ENCODE measurements at regions not wholly inside any gene's neighbourhood (a gene's known extent, or its start where the extent isn't known, plus 50 kb on each side); places are given as distances from the start of the nearest gene placed in this dataset.

DNA sequence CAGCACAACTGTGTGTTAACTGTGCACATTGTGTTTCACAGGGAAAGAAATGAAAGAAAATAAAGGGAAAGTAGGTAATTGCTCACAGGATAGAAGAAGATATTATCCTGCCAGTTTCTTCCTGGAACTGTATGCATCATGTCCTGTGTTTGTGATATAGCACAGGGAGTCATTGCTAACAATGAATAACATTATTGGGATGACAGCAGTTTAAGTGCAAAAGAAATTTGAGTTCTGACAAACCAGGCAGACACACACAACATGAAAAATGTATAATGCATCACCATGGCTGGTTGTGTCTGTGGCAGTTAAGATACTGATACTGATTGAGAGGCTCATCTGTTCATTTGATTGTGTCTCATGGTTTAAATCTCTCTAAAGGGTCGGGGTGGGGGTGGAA, 145.4 kb downstream of the SPATA31D1 start:
- no peaks in the 10 kb centered on the region for H3K9me2 ChIP-seq (ENCODE audit: insufficient read depth)
- TF ChIP-seq, protein P1, sequence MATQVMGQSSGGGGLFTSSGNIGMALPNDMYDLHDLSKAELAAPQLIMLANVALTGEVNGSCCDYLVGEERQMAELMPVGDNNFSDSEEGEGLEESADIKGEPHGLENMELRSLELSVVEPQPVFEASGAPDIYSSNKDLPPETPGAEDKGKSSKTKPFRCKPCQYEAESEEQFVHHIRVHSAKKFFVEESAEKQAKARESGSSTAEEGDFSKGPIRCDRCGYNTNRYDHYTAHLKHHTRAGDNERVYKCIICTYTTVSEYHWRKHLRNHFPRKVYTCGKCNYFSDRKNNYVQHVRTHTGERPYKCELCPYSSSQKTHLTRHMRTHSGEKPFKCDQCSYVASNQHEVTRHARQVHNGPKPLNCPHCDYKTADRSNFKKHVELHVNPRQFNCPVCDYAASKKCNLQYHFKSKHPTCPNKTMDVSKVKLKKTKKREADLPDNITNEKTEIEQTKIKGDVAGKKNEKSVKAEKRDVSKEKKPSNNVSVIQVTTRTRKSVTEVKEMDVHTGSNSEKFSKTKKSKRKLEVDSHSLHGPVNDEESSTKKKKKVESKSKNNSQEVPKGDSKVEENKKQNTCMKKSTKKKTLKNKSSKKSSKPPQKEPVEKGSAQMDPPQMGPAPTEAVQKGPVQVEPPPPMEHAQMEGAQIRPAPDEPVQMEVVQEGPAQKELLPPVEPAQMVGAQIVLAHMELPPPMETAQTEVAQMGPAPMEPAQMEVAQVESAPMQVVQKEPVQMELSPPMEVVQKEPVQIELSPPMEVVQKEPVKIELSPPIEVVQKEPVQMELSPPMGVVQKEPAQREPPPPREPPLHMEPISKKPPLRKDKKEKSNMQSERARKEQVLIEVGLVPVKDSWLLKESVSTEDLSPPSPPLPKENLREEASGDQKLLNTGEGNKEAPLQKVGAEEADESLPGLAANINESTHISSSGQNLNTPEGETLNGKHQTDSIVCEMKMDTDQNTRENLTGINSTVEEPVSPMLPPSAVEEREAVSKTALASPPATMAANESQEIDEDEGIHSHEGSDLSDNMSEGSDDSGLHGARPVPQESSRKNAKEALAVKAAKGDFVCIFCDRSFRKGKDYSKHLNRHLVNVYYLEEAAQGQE (IDR thresholded peaks at IDR 0.05; ENCODE audit: low read depth), result no peak
- no peak for TF ChIP-seq POLR2AphosphoS5 (IDR thresholded peaks at IDR 0.05; ENCODE audit: low read depth, low read length)
- TF ChIP-seq YY1 (IDR thresholded peaks at IDR 0.05; ENCODE audit: extremely low read depth, insufficient replicate concordance, low read depth, low read length), result no peak
- TF ChIP-seq EZH2 (IDR thresholded peaks at IDR 0.05), result no peak
- TF ChIP-seq SP1 (IDR thresholded peaks at IDR 0.05; ENCODE audit: low read depth), result no peak
- no peak for TF ChIP-seq CEBPB (IDR thresholded peaks at IDR 0.05; ENCODE audit: low read depth)
- TF ChIP-seq RAD21 (IDR thresholded peaks at IDR 0.05; ENCODE audit: low read depth), result no peak
- TF ChIP-seq ZNF274 (IDR thresholded peaks at IDR 0.05; ENCODE audit: low read depth, low read length), result no peak
- TF ChIP-seq EZH2phosphoT487 (IDR thresholded peaks at IDR 0.05; ENCODE audit: borderline replicate concordance), result no peak
- no peaks in the 10 kb centered on the region for H3K4me1 ChIP-seq (ENCODE audit: control insufficient read depth in 1 of 2, insufficient read depth in 2 of 2, low read length in 2 of 2)
- ATAC-seq (no peak), DNase-seq (ENCODE audit: low read depth, low spot score) (no peak)
- no peak overlapping the region for H3K27ac ChIP-seq (ENCODE audit: low read depth, low read length)
- ChIA-PET POLR2A (no interaction called here), RAD21 (ENCODE audit: low non-redundant PET in 1 of 2, low total read pairs in 2 of 2, uncharacterized antibody in 2 of 2, unreplicated experiment in 2 of 2) (no interaction called here), CTCF (no interaction called here)
- H3K27me3 ChIP-seq (ENCODE audit: insufficient read depth, low read length), result no peaks in the 10 kb centered on the region
- BruUV-seq (replicated peaks), result no TSS peak
- no peak overlapping the region for H2AFZ ChIP-seq (ENCODE audit: low read depth, low read length, poor library complexity, severe bottlenecking)
- no peaks in the 10 kb centered on the region for H4K20me1 ChIP-seq (ENCODE audit: insufficient read depth)
- H3K9ac ChIP-seq (ENCODE audit: low read length), result no peak overlapping the region
- H3K9me3 ChIP-seq (ENCODE audit: control insufficient read depth in 1 of 2, insufficient read depth in 1 of 2, low read depth in 1 of 2, low read length in 2 of 2), result no peaks in the 10 kb centered on the region
- no peaks in the 10 kb centered on the region for H3K79me2 ChIP-seq (ENCODE audit: insufficient read depth, low read length)
- H3K4me3 ChIP-seq (replicated peaks in 1 of 2; ENCODE audit: low read depth in 1 of 2, low read length in 2 of 2), result no peak overlapping the region
- H3K36me3 ChIP-seq (ENCODE audit: control insufficient read depth in 1 of 2, insufficient read depth in 2 of 2, low read length in 2 of 2), result no peaks in the 10 kb centered on the region
- no peak overlapping the region for H3K4me2 ChIP-seq (ENCODE audit: low read length)
- intact Hi-C loops (cut with micrococcal nuclease), result no loop called here
